Fibroblast of lung (primary cell): ENCODE measurements at regions not wholly inside any gene's neighbourhood (a gene's known extent, or its start where the extent isn't known, plus 50 kb on each side); places are given as distances from the start of the nearest gene placed in this dataset.

Experiments used
- EZH2 ChIP-seq: IDR thresholded peaks from 2 replicates; pipeline ENCODE4 v1.5.1; 2012; ENCODE audit warnings: low read length, control low read depth, mild to moderate bottlenecking; ENCODE audit errors: missing control alignments
- TF ChIP-seq, protein P1 (sequence below), 2 donors: IDR thresholded peaks in 1 of 2; conservative IDR thresholded peaks in 1 of 2; 1 replicate in 1 of 2; 2 replicates in 1 of 2; pipeline ENCODE4 v1.5.1; 2011 to 2012; ENCODE audit warnings: low read length in 2 of 2, control low read depth in 1 of 2, inconsistent platforms in 1 of 2, low read depth in 1 of 2, mild to moderate bottlenecking in 1 of 2

DNA sequence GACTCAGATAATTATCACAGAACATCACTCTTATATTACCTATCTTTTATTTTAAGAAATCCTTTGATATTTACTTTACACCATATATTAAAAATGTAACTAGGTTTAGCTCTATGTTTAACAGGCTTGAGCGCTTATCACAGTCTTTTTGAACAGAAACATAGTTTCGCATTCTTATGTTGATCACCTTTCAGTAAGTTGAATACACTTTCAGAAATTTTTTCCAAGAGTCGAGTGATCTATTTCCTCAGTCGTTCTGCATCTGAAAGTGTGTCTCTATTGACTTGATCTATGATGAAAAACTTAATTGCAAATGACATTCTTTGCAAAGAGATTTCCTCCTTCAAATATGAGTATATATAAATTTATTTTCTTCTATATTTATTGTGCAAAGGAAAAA, 516.6 kb upstream of the KCNMB2 start:
- TF ChIP-seq EZH2: no peak
- TF ChIP-seq, protein P1, sequence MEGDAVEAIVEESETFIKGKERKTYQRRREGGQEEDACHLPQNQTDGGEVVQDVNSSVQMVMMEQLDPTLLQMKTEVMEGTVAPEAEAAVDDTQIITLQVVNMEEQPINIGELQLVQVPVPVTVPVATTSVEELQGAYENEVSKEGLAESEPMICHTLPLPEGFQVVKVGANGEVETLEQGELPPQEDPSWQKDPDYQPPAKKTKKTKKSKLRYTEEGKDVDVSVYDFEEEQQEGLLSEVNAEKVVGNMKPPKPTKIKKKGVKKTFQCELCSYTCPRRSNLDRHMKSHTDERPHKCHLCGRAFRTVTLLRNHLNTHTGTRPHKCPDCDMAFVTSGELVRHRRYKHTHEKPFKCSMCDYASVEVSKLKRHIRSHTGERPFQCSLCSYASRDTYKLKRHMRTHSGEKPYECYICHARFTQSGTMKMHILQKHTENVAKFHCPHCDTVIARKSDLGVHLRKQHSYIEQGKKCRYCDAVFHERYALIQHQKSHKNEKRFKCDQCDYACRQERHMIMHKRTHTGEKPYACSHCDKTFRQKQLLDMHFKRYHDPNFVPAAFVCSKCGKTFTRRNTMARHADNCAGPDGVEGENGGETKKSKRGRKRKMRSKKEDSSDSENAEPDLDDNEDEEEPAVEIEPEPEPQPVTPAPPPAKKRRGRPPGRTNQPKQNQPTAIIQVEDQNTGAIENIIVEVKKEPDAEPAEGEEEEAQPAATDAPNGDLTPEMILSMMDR (conservative IDR thresholded peaks at IDR 0.05 in 1 of 2, IDR thresholded peaks at IDR 0.05 in 1 of 2; ENCODE audit: low read depth in 1 of 2, low read length in 2 of 2): no peak
